Liver (tissue), 8 donors: ENCODE measurements at regions not wholly inside any gene's neighbourhood (a gene's known extent, or its start where the extent isn't known, plus 50 kb on each side); places are given as distances from the start of the nearest gene placed in this dataset.

Source experiments
- DNase-seq: peaks from one replicate; pipeline ENCODE4 v3.0.0-alpha.2; 2017; ENCODE audit warnings: low spot score
- H3K27ac ChIP-seq, 2 donors: one replicate each; pipeline ENCODE4 v1.7.0; 2013; ENCODE audit warnings: inconsistent platforms in 2 of 2, low read length in 2 of 2, control low read depth in 1 of 2, low read depth in 1 of 2, mild to moderate bottlenecking in 1 of 2
- H3K27me3 ChIP-seq, 4 donors: one replicate each; pipeline versions ENCODE4 v1.6.1 to v1.7.0; 2013; ENCODE audit warnings: low read length in 3 of 4, inconsistent platforms in 1 of 4, mild to moderate bottlenecking in 1 of 4, moderate library complexity in 1 of 4; ENCODE audit not compliant: control insufficient read depth in 4 of 4, insufficient read depth in 4 of 4
- H3K36me3 ChIP-seq, 4 donors: one replicate each; pipeline versions ENCODE4 v1.6.1 to v1.7.0; 2013; ENCODE audit warnings: low read length in 3 of 4, mild to moderate bottlenecking in 3 of 4, low read depth in 1 of 4, moderate library complexity in 1 of 4; ENCODE audit not compliant: control insufficient read depth in 4 of 4, insufficient read depth in 3 of 4
- H3K4me1 ChIP-seq, 4 donors: one replicate each; pipeline versions ENCODE4 v1.6.1 to v1.7.0; 2013; ENCODE audit warnings: low read length in 3 of 4, mild to moderate bottlenecking in 3 of 4, moderate library complexity in 1 of 4; ENCODE audit not compliant: control insufficient read depth in 4 of 4, insufficient read depth in 4 of 4
- H3K4me3 ChIP-seq, 3 donors: one replicate each; pipeline versions ENCODE4 v1.6.1 to v1.7.0; 2013; ENCODE audit warnings: low read length in 3 of 3, control low read depth in 1 of 3, low read depth in 1 of 3, mild to moderate bottlenecking in 1 of 3
- H3K9ac ChIP-seq, 2 donors: one replicate each; pipeline ENCODE4 v1.7.0; 2013; ENCODE audit warnings: low read length in 2 of 2, mild to moderate bottlenecking in 2 of 2, moderate library complexity in 2 of 2, control low read depth in 1 of 2, low read depth in 1 of 2
- H3K9me3 ChIP-seq, 4 donors: one replicate each; pipeline versions ENCODE4 v1.6.1 to v1.7.0; 2013; ENCODE audit warnings: low read length in 3 of 4; ENCODE audit not compliant: control insufficient read depth in 4 of 4
- CTCF ChIP-seq: fragments of 150-350 bp; IDR thresholded peaks from 2 replicates; pipeline ENCODE4 v1.5.1; 2017; ENCODE audit warnings: improper control_type of control experiment, low read depth, low read length; ENCODE audit not compliant: missing input control
- FOXA1 ChIP-seq: IDR thresholded peaks from 2 replicates; pipeline ENCODE4 v1.6.1; 2016; ENCODE audit warnings: antibody characterized with exemption
- FOXA2 ChIP-seq: IDR thresholded peaks from 2 replicates; pipeline ENCODE4 v1.6.1; 2016; ENCODE audit warnings: antibody characterized with exemption
- GABPA ChIP-seq, 2 donors: IDR thresholded peaks in 1 of 2; conservative IDR thresholded peaks in 1 of 2; 2 replicates each; pipeline ENCODE4 v1.6.1; 2016; ENCODE audit warnings: antibody characterized with exemption in 2 of 2, mild to moderate bottlenecking in 1 of 2, moderate library complexity in 1 of 2
- HNF4A ChIP-seq, 2 donors: conservative IDR thresholded peaks; 2 replicates each; pipeline ENCODE4 v1.6.1; 2016; ENCODE audit warnings: antibody characterized with exemption in 2 of 2, mild to moderate bottlenecking in 2 of 2
- HNF4G ChIP-seq: IDR thresholded peaks from 2 replicates; pipeline ENCODE4 v1.6.1; 2016; ENCODE audit warnings: antibody characterized with exemption
- JUND ChIP-seq, 2 donors: IDR thresholded peaks; 2 replicates each; pipeline ENCODE4 v1.6.1; 2016; ENCODE audit warnings: antibody characterized with exemption in 2 of 2
- NR2F2 ChIP-seq: IDR thresholded peaks from 2 replicates; pipeline ENCODE4 v1.6.1; 2016; ENCODE audit warnings: antibody characterized with exemption
- RXRA ChIP-seq, 2 donors: IDR thresholded peaks; 2 replicates each; pipeline ENCODE4 v1.6.1; 2017 to 2018; ENCODE audit warnings: antibody characterized with exemption in 2 of 2, mild to moderate bottlenecking in 1 of 2
- SP1 ChIP-seq: IDR thresholded peaks from 2 replicates; pipeline ENCODE4 v1.6.1; 2018; ENCODE audit warnings: antibody characterized with exemption, mild to moderate bottlenecking
- TAF1 ChIP-seq: conservative IDR thresholded peaks from 2 replicates; pipeline ENCODE4 v1.6.1; 2016; ENCODE audit warnings: antibody characterized with exemption, mild to moderate bottlenecking
- WGBS: extraction: QIAGEN DNeasy Blood & Tissue Kit; methylation state at CpG from one replicate; pipeline ENCODE4 v1.1.7; 2013; 5-methylcytosine and 5-hydroxymethylcytosine counted together
- TF ChIP-seq, protein P1 (sequence below): IDR thresholded peaks from 2 replicates; pipeline ENCODE4 v1.6.1; 2016; ENCODE audit warnings: antibody characterized with exemption
- TF ChIP-seq, protein P2 (sequence below): IDR thresholded peaks from 2 replicates; pipeline ENCODE4 v1.6.1; 2016; ENCODE audit warnings: antibody characterized with exemption, mild to moderate bottlenecking
- TF ChIP-seq, protein P3 (sequence below): IDR thresholded peaks from 2 replicates; pipeline ENCODE4 v1.6.1; 2016; ENCODE audit warnings: antibody characterized with exemption
- donor health status: healthy.
- donor health status: healthy.
- donor health status: healthy.
- donor health status: healthy.
- donor health status: healthy.

DNA sequence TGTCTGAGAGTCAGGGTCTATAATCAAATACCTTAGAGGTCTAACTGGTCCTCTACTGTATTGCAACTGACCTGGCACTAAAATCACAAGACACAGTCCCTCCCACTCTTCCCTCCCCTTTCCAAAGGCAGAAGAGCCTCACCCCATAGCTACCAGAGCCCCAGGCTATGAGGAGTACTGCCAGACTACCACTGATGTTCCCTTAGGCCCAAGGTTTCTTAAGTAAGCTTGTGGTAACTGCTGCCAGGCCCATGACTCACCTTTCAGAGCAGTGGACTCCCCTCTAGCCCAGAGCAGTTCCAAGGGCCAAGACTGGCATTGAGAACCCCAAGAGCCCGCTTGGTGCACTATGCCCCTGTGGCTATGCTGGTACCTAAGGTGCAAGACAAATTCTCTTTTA lies 1193.4 kb downstream of the DSC3 start:
- Histone ChIP-seq H3K36me3 (no peaks in the 10 kb centered on the region), H3K9me3 (no peaks in the 10 kb centered on the region), H3K27ac (no peak overlapping the region), H3K27me3 (no peaks in the 10 kb centered on the region), H3K9ac (no peak overlapping the region), H3K4me1 (no peaks in the 10 kb centered on the region), H3K4me3 (no peak overlapping the region)
- TF ChIP-seq SP1: no peak
- no peak for TF ChIP-seq HNF4A (conservative IDR thresholded peaks at IDR 0.05)
- no peak for TF ChIP-seq HNF4G
- no peak for TF ChIP-seq GABPA (IDR thresholded peaks at IDR 0.05 in 1 of 2, conservative IDR thresholded peaks at IDR 0.05 in 1 of 2)
- TF ChIP-seq, protein P1, sequence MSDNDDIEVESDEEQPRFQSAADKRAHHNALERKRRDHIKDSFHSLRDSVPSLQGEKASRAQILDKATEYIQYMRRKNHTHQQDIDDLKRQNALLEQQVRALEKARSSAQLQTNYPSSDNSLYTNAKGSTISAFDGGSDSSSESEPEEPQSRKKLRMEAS: no peak
- TF ChIP-seq, protein P2, sequence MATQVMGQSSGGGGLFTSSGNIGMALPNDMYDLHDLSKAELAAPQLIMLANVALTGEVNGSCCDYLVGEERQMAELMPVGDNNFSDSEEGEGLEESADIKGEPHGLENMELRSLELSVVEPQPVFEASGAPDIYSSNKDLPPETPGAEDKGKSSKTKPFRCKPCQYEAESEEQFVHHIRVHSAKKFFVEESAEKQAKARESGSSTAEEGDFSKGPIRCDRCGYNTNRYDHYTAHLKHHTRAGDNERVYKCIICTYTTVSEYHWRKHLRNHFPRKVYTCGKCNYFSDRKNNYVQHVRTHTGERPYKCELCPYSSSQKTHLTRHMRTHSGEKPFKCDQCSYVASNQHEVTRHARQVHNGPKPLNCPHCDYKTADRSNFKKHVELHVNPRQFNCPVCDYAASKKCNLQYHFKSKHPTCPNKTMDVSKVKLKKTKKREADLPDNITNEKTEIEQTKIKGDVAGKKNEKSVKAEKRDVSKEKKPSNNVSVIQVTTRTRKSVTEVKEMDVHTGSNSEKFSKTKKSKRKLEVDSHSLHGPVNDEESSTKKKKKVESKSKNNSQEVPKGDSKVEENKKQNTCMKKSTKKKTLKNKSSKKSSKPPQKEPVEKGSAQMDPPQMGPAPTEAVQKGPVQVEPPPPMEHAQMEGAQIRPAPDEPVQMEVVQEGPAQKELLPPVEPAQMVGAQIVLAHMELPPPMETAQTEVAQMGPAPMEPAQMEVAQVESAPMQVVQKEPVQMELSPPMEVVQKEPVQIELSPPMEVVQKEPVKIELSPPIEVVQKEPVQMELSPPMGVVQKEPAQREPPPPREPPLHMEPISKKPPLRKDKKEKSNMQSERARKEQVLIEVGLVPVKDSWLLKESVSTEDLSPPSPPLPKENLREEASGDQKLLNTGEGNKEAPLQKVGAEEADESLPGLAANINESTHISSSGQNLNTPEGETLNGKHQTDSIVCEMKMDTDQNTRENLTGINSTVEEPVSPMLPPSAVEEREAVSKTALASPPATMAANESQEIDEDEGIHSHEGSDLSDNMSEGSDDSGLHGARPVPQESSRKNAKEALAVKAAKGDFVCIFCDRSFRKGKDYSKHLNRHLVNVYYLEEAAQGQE: no peak
- no peak for TF ChIP-seq FOXA1
- no peak for TF ChIP-seq TAF1
- no peak for TF ChIP-seq NR2F2
- TF ChIP-seq, protein P3, sequence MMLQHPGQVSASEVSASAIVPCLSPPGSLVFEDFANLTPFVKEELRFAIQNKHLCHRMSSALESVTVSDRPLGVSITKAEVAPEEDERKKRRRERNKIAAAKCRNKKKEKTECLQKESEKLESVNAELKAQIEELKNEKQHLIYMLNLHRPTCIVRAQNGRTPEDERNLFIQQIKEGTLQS: no peak
- WGBS: 91% methylated on average over 1 of the region's 1 CpG
- DNase-seq: no peak

GRCh38 chr18:29841631-29842030 lies 1200.9 kb downstream of the DSC3 start:
- no peak overlapping the region for H3K4me3 ChIP-seq
- no peaks in the 10 kb centered on the region for H3K36me3 ChIP-seq
- no peaks in the 10 kb centered on the region for H3K27me3 ChIP-seq
- no peaks in the 10 kb centered on the region for H3K4me1 ChIP-seq
- no peak for DNase-seq
- TF ChIP-seq NR2F2 (no peak), HNF4G (no peak), JUND (IDR thresholded peaks at IDR 0.05) (no peak), CTCF (no peak), FOXA2 (no peak), SP1 (no peak), TAF1 (no peak), GABPA (IDR thresholded peaks at IDR 0.05 in 1 of 2, conservative IDR thresholded peaks at IDR 0.05 in 1 of 2) (no peak), RXRA (IDR thresholded peaks at IDR 0.05) (no peak)
- TF ChIP-seq, protein P2: no peak
- TF ChIP-seq, protein P3: no peak
- 41% methylated on average over 3 of the region's 3 CpGs for WGBS
- no peak overlapping the region for H3K9ac ChIP-seq
- no peak overlapping the region for H3K27ac ChIP-seq
- H3K9me3 ChIP-seq: no peaks in the 10 kb centered on the region
